ENCODE measurements at regions not wholly inside any gene's neighbourhood (a gene's known extent, or its start where the extent isn't known, plus 50 kb on each side); places are given as distances from the start of the nearest gene placed in this dataset.

- TF ChIP-seq NFIC (IDR thresholded peaks at IDR 0.05; ENCODE audit: borderline replicate concordance) (no peak), RAD21 (IDR thresholded peaks at IDR 0.05; ENCODE audit: low read length) (no peak), REST (IDR thresholded peaks at IDR 0.05; ENCODE audit: low read depth, low read length) (no peak)
Measured at GRCh38 chr15:53202876-53203275, 412.7 kb upstream of the ONECUT1 start (continued).

GRCh38 chr15:53197426-53197839 lies 407.3 kb upstream of the ONECUT1 start:
- Histone ChIP-seq H3K79me2 (ENCODE audit: insufficient read depth) (no peaks in the 10 kb centered on the region), H3K4me2 (peak overlapping the region; percentile 48), H4K20me1 (ENCODE audit: insufficient read depth) (no peaks in the 10 kb centered on the region), H3K4me1 (ENCODE audit: control insufficient read depth in 1 of 2, insufficient read depth in 2 of 2, low read depth in 1 of 2, low read length in 1 of 2) (no peaks in the 10 kb centered on the region; a peak in 1 of 4 replicates), H3K27me3 (ENCODE audit: insufficient read depth) (peaks cover 11% of the 10 kb centered on the region; the same call in 1 of the 2 replicates), H3K4me3 (ENCODE audit: low read depth in 2 of 2, low read length in 1 of 2) (peak overlapping the region in 1 of 2 experiments; percentile 35; a peak in 1 of 4 replicates), H3K9me2 (no peaks in the 10 kb centered on the region), H3F3A (replicated peaks; ENCODE audit: insufficient read depth) (no peaks in the 10 kb centered on the region), H3K36me3 (replicated peaks in 1 of 2; ENCODE audit: control insufficient read depth in 1 of 2, insufficient read depth in 2 of 2, low read length in 1 of 2) (no peaks in the 10 kb centered on the region), H3K9ac (no peak overlapping the region), H2AFZ (ENCODE audit: low read depth) (0 out of 2 replicates have a peak overlapping the region, but pooled peaks have one; percentile 29), H3K9me3 (no peaks in the 10 kb centered on the region), H3K27ac (ENCODE audit: low read depth in 2 of 2, low read length in 1 of 2) (no peak overlapping the region)
- ChIA-PET CTCF (interaction anchor here (0.6 to 2.2 kb wide), 28 partner anchors 9 to 1968 kb away, joined by 3 to 14 read pairs (median 3); no protein-coding TSS in a partner anchor), POLR2A (no interaction called here)
- 4% methylated on average over 9 of the region's 23 CpGs for WGBS (ENCODE audit: low lambda C conversion rate)
- peak; percentile 75 for DNase-seq
- no peak for TF ChIP-seq RCOR1 (IDR thresholded peaks at IDR 0.05; ENCODE audit: low read length)
- TF ChIP-seq NFIC (IDR thresholded peaks at IDR 0.05; ENCODE audit: borderline replicate concordance): no peak
- no peak for TF ChIP-seq NRF1 (IDR thresholded peaks at IDR 0.05; ENCODE audit: low read depth, low read length)
- peak; percentile 72 for TF ChIP-seq RAD21 (IDR thresholded peaks at IDR 0.05; ENCODE audit: low read length)
- peak; percentile 53 for TF ChIP-seq SMC3 (IDR thresholded peaks at IDR 0.05; ENCODE audit: low read depth, low read length)
- no peak for TF ChIP-seq FOSL2 (IDR thresholded peaks at IDR 0.05; ENCODE audit: borderline replicate concordance, low read depth)
- TF ChIP-seq GABPA (IDR thresholded peaks at IDR 0.05; ENCODE audit: low read depth): no peak
- peak; percentile 11; the same call in 1 of the 2 replicates for TF ChIP-seq USF1 (IDR thresholded peaks at IDR 0.05; ENCODE audit: borderline replicate concordance, low read depth)
- TF ChIP-seq TEAD4 (IDR thresholded peaks at IDR 0.05; ENCODE audit: borderline replicate concordance, insufficient read depth): no peak
- TF ChIP-seq FOXM1 (IDR thresholded peaks at IDR 0.05; ENCODE audit: low read depth): no peak
- no peak for TF ChIP-seq USF2 (IDR thresholded peaks at IDR 0.05; ENCODE audit: borderline replicate concordance, low read depth, low read length)
- no peak for TF ChIP-seq ELF1 (IDR thresholded peaks at IDR 0.05)
- TF ChIP-seq REST (IDR thresholded peaks at IDR 0.05; ENCODE audit: low read depth, low read length): no peak
- TF ChIP-seq MEF2A (IDR thresholded peaks at IDR 0.05; ENCODE audit: borderline replicate concordance, low read depth): no peak
- TF ChIP-seq EP300 (IDR thresholded peaks at IDR 0.05; ENCODE audit: borderline replicate concordance in 1 of 2, low read depth in 1 of 2, low read length in 1 of 2): no peak
- no peak for TF ChIP-seq ZBTB33 (IDR thresholded peaks at IDR 0.05; ENCODE audit: borderline replicate concordance, low read depth)
- TF ChIP-seq YY1 (IDR thresholded peaks at IDR 0.05; ENCODE audit: low read depth): no peak
- peak; percentile 82 for TF ChIP-seq MAX (IDR thresholded peaks at IDR 0.05; ENCODE audit: low read depth)
- TF ChIP-seq TAF1 (IDR thresholded peaks at IDR 0.05; ENCODE audit: borderline replicate concordance, low read depth, low read length): no peak

Measured in SK-N-SH (cell line).